Naive thymus-derived CD8-positive, alpha-beta T cell (primary cell): ENCODE measurements at regions not wholly inside any gene's neighbourhood (a gene's known extent, or its start where the extent isn't known, plus 50 kb on each side); places are given as distances from the start of the nearest gene placed in this dataset.

Experiments
- ATAC-seq, 2 donors: fragments of 150-1000 bp; cut with Tn5 transposase in 1 of 2; sonication (Bioruptor Pico), chemical (Tn5 transposase) in 1 of 2; 1 replicate in 1 of 2; 2 replicates in 1 of 2; pipeline ENCODE4 v1.10.0; 2021; ENCODE audit warnings: mild to moderate bottlenecking in 2 of 2, moderate library complexity in 2 of 2
- POLR2A ChIA-PET: fragments of 350-600 bp; sonication (Branson Sonifier 250); formaldehyde crosslinking; loops from one replicate; lab custom pipeline; 2021; ENCODE audit warnings: antibody characterized with exemption; lab: Charles Lee
- DNase-seq, 10 donors: peaks; one replicate each; pipeline versions ENCODE4 v3.0.0 to v3.0.0-alpha.2; 2020 to 2022
- H3K27ac Mint-ChIP-seq, 10 donors: one replicate each; pipeline ENCODE4 v1.8.0; 2020 to 2022; ENCODE audit warnings: mild to moderate bottlenecking in 10 of 10, mixed read lengths in 10 of 10, moderate library complexity in 4 of 10, inconsistent platforms in 1 of 10
- H3K27me3 Mint-ChIP-seq, 5 donors: one replicate each; pipeline ENCODE4 v1.8.0; 2021 to 2022; ENCODE audit warnings: mixed read lengths in 5 of 5
- H3K36me3 Mint-ChIP-seq, 3 donors: one replicate each; pipeline ENCODE4 v1.8.0; 2020 to 2022; ENCODE audit warnings: mixed read lengths in 3 of 3, mild to moderate bottlenecking in 2 of 3, inconsistent platforms in 1 of 3
- H3K4me1 Mint-ChIP-seq, 4 donors: one replicate each; pipeline ENCODE4 v1.8.0; 2021 to 2022; ENCODE audit warnings: mixed read lengths in 4 of 4
- H3K4me3 Mint-ChIP-seq, 10 donors: one replicate each; pipeline ENCODE4 v1.8.0; 2020 to 2022; ENCODE audit warnings: mild to moderate bottlenecking in 10 of 10, mixed read lengths in 10 of 10, moderate library complexity in 6 of 10, inconsistent platforms in 1 of 10
- H3K9me3 Mint-ChIP-seq, 9 donors: one replicate each; pipeline ENCODE4 v1.8.0; 2020 to 2022; ENCODE audit warnings: mixed read lengths in 9 of 9, mild to moderate bottlenecking in 3 of 9, inconsistent platforms in 1 of 9, moderate library complexity in 1 of 9

DNA sequence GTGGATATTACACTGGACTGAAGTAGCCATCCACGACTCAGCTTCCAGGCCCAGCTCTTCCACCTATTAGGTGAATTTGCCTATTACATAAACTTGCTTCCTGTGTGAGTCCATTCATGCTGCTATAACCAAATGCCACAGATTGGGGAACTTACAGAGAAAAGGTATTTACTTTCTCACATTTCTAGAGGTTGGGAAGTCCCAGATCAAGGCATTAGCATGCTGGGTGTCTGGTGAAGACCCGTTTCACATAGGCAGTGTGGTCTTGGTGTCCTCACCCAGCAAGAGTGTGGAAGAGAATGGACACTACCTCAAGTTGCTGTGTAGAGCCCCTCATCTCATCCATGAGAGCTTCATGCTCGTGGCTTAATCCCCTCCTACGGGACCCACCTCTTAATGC lies 282.6 kb downstream of the IRX1 start:
- Mint-ChIP-seq H3K27ac (no peak overlapping the region), H3K4me1 (peaks cover 0 to 3% (median 0%) of the 10 kb centered on the region in 4 donors), H3K4me3 (no peak overlapping the region), H3K36me3 (no peaks in the 10 kb centered on the region), H3K9me3 (peaks cover 0 to 7% (median 0%) of the 10 kb centered on the region in 9 donors), H3K27me3 (peaks cover 0 to 16% (median 0%) of the 10 kb centered on the region in 5 donors)
- no peak for ATAC-seq
- no peak for DNase-seq
- POLR2A ChIA-PET, result no interaction called here

GRCh38 chr5:3883040-3883439 lies 287.4 kb downstream of the IRX1 start:
- POLR2A ChIA-PET, result no interaction called here
- Mint-ChIP-seq H3K36me3 (no peaks in the 10 kb centered on the region), H3K4me3 (no peak overlapping the region), H3K4me1 (peaks cover 5 to 20% (median 10%) of the 10 kb centered on the region in 4 donors), H3K27ac (peak overlapping the region in 1 of 10 donors; percentile 13), H3K27me3 (peaks cover 0 to 16% (median 3%) of the 10 kb centered on the region in 5 donors), H3K9me3 (peaks cover 0 to 5% (median 0%) of the 10 kb centered on the region in 9 donors)
- ATAC-seq, result no peak
- no peak for DNase-seq

DNA sequence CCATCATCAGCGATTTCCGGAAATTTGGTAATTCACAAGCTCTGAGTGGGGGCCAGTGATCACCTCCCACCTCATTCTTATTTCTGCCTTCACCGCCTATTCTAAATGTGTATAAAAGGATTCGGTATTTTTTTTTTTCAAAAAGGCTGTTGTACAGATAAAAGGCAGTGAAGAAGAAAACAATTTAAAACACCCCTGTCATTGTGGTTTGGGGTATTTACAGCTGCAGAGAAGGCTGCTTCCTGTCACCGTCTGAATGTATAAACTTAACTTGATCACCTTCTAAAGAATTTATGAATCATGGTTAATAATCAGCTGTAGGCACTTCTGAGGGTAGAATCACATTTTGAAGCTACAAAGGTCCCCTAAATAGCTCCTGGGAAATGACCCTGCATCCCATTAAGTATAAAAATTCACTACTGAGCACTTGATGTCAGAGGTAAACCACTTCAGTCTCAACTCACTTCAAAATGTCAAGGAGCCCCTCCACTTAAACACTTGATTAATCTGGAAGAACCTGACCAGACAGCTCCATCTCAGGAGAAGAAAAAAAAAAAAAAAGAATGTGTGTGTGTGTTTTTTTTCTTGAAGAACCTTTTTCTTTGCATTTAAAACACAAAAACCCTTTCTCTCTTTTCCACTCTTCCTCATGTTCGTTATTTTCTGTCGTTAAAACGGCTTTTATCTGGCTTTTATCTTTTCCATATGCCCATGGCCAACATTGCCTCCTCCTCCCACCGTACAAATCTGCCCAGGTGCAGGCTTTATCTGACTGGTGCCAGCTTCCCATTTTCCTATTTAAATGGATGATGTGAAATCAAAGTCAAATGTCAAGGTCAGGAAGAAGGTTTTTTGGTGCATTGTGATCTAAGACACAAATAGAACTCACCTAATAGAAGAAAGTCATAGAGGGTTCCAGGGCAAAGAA lies 291.2 kb downstream of the IRX1 start:
- Mint-ChIP-seq H3K27ac (peak overlapping the region in 4 of 10 donors; percentile 12 to 48 (median 15)), H3K4me1 (peaks cover 5 to 40% (median 10%) of the 10 kb centered on the region in 4 donors), H3K9me3 (peaks cover 0 to 5% (median 0%) of the 10 kb centered on the region in 9 donors), H3K4me3 (peak overlapping the region in 7 of 10 donors; percentile 2 to 63 (median 46)), H3K27me3 (peaks cover 0 to 12% (median 3%) of the 10 kb centered on the region in 5 donors), H3K36me3 (no peaks in the 10 kb centered on the region)
- peak; percentile 33 to 50 for ATAC-seq
- peak in 3 of 10 donors; percentile 7 to 44 (median 16) for DNase-seq
- POLR2A ChIA-PET, result no interaction called here

DNA sequence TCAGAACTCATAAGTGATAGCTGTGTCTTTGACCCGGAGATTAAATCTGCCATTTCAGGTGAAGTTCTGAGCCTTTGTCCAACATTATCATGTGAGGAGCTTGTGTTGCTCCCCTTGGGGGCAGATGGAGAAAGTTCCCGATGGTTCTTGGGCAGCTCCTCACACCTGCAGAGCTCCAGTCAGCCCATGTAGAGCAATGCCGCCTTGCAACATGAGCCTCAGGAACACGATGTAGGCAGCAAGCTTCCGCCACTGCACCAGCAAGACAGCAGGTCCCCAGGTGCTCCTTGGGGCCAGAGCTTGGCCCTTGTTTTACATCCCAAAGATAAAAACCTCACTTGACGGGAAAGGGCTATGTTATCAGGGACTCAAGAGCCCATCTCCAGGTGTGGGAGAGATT lies 292.7 kb downstream of the IRX1 start:
- peaks cover 0 to 6% (median 0%) of the 10 kb centered on the region in 9 donors for H3K9me3 Mint-ChIP-seq
- H3K27me3 Mint-ChIP-seq, result peaks cover 0 to 5% (median 2%) of the 10 kb centered on the region in 5 donors
- POLR2A ChIA-PET, result no interaction called here
- ATAC-seq, result no peak
- H3K4me1 Mint-ChIP-seq, result peaks cover 2 to 40% (median 10%) of the 10 kb centered on the region in 4 donors
- H3K27ac Mint-ChIP-seq, result no peak overlapping the region
- no peak overlapping the region for H3K4me3 Mint-ChIP-seq
- no peaks in the 10 kb centered on the region for H3K36me3 Mint-ChIP-seq
- DNase-seq, result no peak

- DNase-seq (no peak), ATAC-seq (no peak)
- Mint-ChIP-seq H3K4me1 (peaks cover 2 to 40% (median 10%) of the 10 kb centered on the region in 4 donors), H3K4me3 (no peak overlapping the region), H3K36me3 (no peaks in the 10 kb centered on the region), H3K27me3 (peaks cover 0 to 5% (median 2%) of the 10 kb centered on the region in 5 donors), H3K27ac (no peak overlapping the region), H3K9me3 (peaks cover 0 to 6% (median 0%) of the 10 kb centered on the region in 9 donors)
- POLR2A ChIA-PET, result no interaction called here
Observed at GRCh38 chr5:3889412-3890142, 293.9 kb downstream of the IRX1 start.

DNA sequence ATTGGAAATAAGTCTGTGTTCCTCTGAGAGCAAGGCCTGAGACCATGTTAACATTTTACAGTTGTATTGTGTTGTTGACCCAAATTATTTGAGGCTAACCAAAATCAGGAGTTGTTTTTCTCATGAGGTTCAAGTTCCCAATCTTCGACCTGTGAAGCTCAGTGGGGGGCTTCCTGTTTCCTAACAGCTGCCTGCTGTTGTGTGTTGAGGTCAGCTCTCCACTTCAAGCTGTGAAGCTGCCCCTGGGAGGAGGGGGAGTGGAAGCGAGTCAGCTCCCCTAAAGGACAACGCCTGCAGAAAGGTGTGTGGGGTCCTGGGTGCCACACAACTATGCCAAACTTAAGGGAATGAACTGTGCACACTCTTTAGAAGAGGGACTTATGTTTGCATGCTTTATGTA lies 295.5 kb downstream of the IRX1 start:
- H3K4me3 Mint-ChIP-seq, result no peak overlapping the region
- DNase-seq, result no peak

GRCh38 chr5:3893527-3893926 lies 297.9 kb downstream of the IRX1 start:
- ATAC-seq (no peak), DNase-seq (no peak)
- no peak overlapping the region for H3K27ac Mint-ChIP-seq
- H3K4me1 Mint-ChIP-seq, result peaks cover 0 to 19% (median 0%) of the 10 kb centered on the region in 4 donors
- H3K4me3 Mint-ChIP-seq, result no peak overlapping the region
- POLR2A ChIA-PET, result no interaction called here
- no peaks in the 10 kb centered on the region for H3K36me3 Mint-ChIP-seq
- peaks cover 0 to 15% (median 5%) of the 10 kb centered on the region in 9 donors for H3K9me3 Mint-ChIP-seq
- H3K27me3 Mint-ChIP-seq, result peaks cover 0 to 5% (median 0%) of the 10 kb centered on the region in 5 donors

More for the DNA sequence above, 295.5 kb downstream of the IRX1 start:
- Mint-ChIP-seq H3K36me3 (no peaks in the 10 kb centered on the region), H3K27me3 (peaks cover 0 to 5% (median 2%) of the 10 kb centered on the region in 5 donors), H3K9me3 (peaks cover 0 to 6% (median 0%) of the 10 kb centered on the region in 9 donors), H3K4me1 (peaks cover 2 to 33% (median 9%) of the 10 kb centered on the region in 4 donors), H3K27ac (no peak overlapping the region)
- POLR2A ChIA-PET, result no interaction called here
- no peak for ATAC-seq

DNA sequence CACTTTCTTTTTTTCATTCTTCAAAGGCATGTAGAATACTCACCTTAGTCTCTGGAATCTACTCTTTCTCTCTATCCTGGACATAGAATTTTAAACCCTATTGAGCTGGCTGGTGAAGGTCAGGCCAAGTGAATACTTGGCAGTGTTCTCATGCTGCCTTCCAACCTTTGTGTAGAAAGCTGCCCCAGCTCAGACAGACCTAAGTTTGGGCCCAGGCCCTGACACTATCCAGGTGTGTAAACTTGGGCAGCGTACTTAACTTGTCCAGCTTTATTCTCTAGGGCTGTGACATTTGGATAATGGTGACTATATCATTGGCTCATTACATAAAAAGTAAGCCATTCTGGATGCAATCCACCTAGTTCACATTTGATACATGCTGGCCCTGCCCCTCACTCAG lies 298.3 kb downstream of the IRX1 start:
- POLR2A ChIA-PET, result no interaction called here
- Mint-ChIP-seq H3K4me3 (no peak overlapping the region), H3K27ac (no peak overlapping the region)

DNA sequence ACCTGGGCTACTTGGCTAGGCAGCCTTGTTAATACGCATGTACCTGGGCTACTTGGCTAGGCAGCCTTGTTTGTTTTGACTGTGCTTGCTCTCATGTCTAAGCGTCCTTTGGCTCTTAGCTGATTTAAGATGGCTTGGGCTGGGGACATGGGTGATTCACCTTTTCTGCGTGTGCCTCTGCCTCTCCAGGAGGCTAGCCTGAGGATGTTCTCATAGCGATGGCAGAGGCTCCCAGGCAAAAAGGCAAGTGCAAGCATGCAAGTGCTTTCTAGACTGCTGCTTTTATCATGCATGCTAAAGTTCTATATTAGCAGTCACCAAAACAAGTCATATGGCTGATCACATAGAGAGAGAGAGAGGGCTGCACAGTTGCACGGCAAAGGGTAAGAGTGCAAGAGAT lies 300.5 kb downstream of the IRX1 start:
- POLR2A ChIA-PET, result no interaction called here
- H3K9me3 Mint-ChIP-seq, result peaks cover 0 to 15% (median 6%) of the 10 kb centered on the region in 9 donors
- no peaks in the 10 kb centered on the region for H3K36me3 Mint-ChIP-seq

More for the DNA sequence above, 298.3 kb downstream of the IRX1 start:
- H3K9me3 Mint-ChIP-seq, result peaks cover 0 to 15% (median 6%) of the 10 kb centered on the region in 9 donors
- ATAC-seq (no peak), DNase-seq (no peak)
- peaks cover 0 to 19% (median 0%) of the 10 kb centered on the region in 4 donors for H3K4me1 Mint-ChIP-seq
- peaks cover 0 to 5% (median 0%) of the 10 kb centered on the region in 5 donors for H3K27me3 Mint-ChIP-seq
- H3K36me3 Mint-ChIP-seq, result no peaks in the 10 kb centered on the region

GRCh38 chr5:3899093-3899492 lies 303.5 kb downstream of the IRX1 start:
- Mint-ChIP-seq H3K36me3 (no peaks in the 10 kb centered on the region), H3K9me3 (peaks cover 0 to 15% (median 3%) of the 10 kb centered on the region in 9 donors), H3K27ac (no peak overlapping the region), H3K4me1 (no peaks in the 10 kb centered on the region), H3K4me3 (no peak overlapping the region), H3K27me3 (no peaks in the 10 kb centered on the region)
- POLR2A ChIA-PET, result no interaction called here
- DNase-seq (no peak), ATAC-seq (no peak)

More for the DNA sequence above, 300.5 kb downstream of the IRX1 start:
- ATAC-seq (no peak), DNase-seq (no peak)
- no peak overlapping the region for H3K27ac Mint-ChIP-seq
- peaks cover 0 to 2% (median 0%) of the 10 kb centered on the region in 4 donors for H3K4me1 Mint-ChIP-seq
- no peak overlapping the region for H3K4me3 Mint-ChIP-seq
- H3K27me3 Mint-ChIP-seq, result no peaks in the 10 kb centered on the region

GRCh38 chr5:3904584-3904983 lies 309.0 kb downstream of the IRX1 start:
- Mint-ChIP-seq H3K27ac (no peak overlapping the region), H3K4me3 (no peak overlapping the region), H3K9me3 (peaks cover 0 to 7% (median 0%) of the 10 kb centered on the region in 9 donors), H3K4me1 (peaks cover 0 to 5% (median 0%) of the 10 kb centered on the region in 4 donors), H3K27me3 (peaks cover 0 to 6% (median 0%) of the 10 kb centered on the region in 5 donors), H3K36me3 (no peaks in the 10 kb centered on the region)
- DNase-seq, result no peak
- ATAC-seq, result no peak
- POLR2A ChIA-PET, result no interaction called here

DNA sequence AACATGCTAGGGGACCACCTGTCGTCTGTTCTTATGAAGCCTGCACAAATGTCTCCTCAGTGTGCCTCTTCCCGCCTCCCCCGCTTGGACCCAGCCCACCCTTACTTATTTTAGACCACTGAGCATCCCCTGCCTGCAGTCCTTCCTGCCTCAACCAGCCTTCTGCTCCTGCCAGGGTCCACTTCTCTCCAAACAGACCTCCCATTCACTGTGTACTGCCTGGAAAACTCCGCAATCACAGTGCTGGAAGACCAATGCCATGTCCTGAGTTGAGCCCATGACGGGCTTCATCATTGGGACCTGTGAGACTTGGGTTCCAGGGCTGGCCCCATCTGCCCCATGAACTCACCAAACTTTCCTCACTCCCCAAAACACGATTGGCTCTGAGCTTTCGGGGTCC lies 309.4 kb downstream of the IRX1 start:
- Mint-ChIP-seq H3K9me3 (peaks cover 0 to 7% (median 0%) of the 10 kb centered on the region in 9 donors), H3K27ac (no peak overlapping the region), H3K4me3 (no peak overlapping the region), H3K4me1 (peaks cover 0 to 5% (median 0%) of the 10 kb centered on the region in 4 donors), H3K27me3 (peaks cover 0 to 6% (median 0%) of the 10 kb centered on the region in 5 donors), H3K36me3 (no peaks in the 10 kb centered on the region)
- DNase-seq, result no peak
- POLR2A ChIA-PET, result no interaction called here
- no peak for ATAC-seq
